Stimulated activated CD8-positive, alpha-beta memory T cell treated with anti-CD3 and anti-CD28 coated beads, Interleukin-4, amount 100 ng/mL, for 24 hours (primary cell): ENCODE measurements at regions not wholly inside any gene's neighbourhood (a gene's known extent, or its start where the extent isn't known, plus 50 kb on each side); places are given as distances from the start of the nearest gene placed in this dataset.
"Not testable (repeated sequence)": the region's sequence is repeated elsewhere in the genome, so short reads cannot be mapped to it uniquely, and the experiment has no call there.

Experiments
- DNase-seq: peaks from one replicate; pipeline ENCODE4 v3.0.0-alpha.2; 2020; ENCODE audit warnings: low read depth

DNA sequence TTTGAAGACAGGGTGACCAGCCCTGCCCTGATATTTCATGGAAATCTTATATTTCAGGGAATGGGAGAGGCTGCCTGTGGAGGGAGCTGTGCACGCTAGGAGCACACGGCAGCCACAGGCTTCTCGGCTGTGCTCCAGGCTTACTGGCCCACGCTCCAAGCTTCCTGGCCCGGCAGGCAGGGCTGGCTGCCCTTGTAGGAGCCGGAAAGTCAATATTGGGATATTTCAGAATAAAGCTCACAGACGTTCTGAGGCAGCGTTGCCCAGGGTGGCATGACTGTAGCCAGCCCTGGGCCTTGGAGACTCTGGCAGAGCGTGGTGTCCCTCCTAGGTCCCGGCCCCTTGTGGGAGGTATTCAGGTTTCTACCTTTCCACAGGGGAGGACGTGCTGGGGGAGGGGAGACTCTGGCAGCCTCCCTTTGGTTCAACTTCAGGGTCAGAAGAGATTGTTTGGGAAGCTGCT is 95.6 kb downstream of the NPIPB11 start:
- no peak for DNase-seq

DNA sequence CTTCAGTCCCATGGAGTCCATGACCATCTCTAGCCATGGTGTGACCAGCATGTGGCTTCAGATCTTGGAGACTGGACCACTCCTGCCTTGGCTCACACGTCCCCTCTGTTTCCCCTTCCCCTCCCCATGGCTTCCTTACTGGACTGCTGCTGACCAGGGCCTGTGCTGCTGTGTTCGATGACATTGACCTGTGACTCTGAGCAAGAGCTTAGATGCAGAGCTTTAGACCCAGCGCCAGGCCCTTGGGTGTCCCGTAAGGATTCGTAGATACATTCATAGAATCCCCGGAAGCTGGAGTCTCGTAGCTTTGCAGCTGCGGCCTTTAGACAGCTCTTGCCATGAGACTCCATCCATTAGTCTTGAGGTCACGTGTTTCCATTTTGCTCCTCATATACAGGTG is 96.3 kb downstream of the NPIPB11 start:
- not testable (repeated sequence) for DNase-seq

DNA sequence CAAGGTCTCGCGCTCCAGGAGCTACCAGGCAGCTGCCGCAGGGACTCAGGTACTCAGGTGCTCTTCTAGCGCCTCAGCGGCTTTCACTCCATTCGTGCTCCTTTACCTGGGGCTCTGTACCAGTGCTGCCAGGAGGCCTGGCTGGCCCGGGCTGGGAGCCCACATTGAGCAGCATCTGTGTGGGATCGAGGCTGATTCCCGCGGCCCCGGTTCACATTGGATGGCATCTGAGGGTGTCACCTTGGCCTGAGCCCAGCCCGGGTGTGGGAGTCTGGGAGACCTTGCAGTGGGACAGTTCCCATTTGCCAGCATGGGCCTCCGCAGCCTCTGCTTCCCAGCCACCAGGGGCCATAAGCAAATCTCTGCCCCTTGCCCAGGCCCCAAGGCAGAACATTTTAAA is 96.9 kb downstream of the NPIPB11 start:
- DNase-seq = not testable (repeated sequence)

DNA sequence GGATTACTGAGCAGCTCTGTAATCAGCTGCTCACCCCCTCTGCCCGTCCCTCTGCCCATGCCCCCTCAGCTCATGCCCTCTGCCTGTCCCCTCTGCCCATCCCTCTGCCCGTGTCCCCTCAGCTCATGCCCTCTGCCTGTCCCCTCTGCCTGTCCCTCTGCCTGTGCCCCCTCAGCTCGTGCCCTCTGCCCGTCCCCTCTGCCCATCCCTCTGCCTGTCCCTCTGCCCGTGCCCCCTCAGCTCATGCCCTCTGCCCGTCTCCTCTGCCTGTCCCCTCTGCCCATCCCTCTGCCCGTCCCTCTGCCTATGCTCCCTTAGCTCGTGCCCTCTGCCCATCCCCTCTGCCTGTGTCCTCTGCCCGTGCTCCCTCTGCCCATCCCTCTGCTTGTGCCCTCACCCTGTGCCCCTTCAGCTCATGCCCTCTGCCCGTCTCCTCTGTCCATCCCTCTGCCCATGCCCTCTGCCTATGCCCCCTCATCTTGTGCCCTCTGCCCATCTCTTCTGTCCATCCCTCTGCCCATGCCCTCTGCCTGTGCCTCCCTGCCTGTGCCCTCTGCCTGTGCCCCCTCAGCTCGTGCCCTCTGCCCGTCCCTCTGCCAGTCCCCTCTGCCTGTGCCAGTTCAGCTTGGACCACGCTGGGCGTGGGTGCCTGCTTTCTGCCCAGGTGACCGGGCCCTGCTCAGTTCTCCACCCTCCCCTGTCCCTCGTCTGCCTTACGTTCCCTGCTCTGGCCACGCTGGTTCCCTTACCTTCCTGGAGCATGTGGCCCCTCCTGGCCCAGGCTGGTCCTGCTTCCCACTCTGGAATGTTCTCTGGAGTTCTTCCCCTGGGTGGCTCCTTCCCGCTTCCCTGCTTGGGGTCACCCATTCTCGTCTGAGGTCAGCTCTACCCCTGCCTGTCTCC is 97.6 kb downstream of the NPIPB11 start:
- no peak for DNase-seq

DNA sequence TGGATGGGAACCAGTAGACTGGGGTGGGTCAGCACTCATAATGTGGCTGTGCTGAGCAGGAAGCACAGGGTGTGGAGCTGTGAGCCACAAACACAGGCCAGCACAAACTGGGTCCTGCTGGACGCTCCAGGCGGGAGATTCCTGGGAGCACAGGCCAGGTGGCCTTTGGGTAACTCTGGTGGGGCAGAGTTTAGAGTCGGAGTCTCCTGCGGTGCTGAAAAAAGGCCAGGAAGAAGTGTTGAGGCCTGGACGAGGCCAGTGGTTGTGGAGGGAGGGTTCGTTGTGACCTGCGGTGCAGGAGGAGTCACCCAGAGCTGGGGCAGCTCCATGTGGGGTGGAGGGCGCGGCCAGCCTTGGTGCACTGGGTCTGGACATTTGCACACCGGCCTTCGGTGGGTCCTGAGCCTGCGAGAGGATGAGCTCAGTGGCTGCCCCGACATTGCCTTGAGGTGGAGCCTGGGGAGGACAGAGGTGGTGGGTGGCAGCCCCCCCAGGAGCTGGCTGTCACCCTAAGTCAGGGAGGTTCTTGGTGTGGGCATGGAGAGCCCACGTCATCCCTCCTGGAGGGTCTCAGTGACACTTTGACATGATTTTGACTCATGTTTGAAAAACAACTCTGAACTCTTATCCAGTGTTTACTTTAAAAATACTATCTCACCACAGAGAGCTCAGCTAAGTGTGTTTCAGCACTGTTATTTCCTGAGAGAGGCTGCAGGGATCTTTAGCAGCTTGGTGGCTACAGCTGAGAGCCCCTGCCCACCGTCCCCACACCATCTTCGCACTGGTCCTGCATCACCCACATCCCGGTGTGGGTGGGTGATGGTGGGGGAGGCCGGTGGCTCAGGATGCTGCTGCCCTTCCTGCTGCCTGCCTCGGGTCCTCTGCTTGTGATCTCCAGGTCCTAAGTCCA is 98.7 kb downstream of the NPIPB11 start:
- DNase-seq = no peak

DNA sequence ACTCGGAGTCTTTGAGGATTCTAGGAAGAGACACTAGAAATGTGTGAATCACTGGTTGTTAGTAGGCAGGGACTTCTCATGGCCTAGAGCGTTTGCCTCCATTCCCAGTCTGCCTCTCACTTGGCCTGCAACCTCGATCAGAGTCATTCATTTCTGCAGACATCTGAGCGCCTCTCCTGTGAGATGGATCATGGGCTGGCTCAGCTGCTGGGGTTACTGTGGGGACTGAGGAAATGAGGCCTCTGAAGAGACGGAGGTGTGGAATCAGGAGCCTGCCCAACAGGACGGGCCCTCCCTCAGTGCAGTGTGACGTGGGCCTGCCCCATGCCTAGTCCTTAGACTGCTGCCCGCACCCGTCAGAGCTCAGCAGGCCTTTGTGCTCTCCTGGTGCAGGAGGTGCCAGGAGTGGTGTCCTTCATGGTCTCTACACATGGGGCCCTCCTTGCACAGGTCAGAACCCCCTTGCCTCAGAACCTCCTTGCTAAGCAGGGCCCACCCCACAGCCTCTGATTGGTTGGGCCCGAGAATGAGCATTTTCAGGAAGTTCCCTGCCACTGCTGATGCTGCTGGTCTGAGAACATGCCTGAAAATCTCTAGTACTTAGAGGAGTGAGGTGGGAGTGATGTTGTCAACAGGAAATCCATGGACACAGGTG is 99.4 kb downstream of the NPIPB11 start:
- DNase-seq = no peak

DNA sequence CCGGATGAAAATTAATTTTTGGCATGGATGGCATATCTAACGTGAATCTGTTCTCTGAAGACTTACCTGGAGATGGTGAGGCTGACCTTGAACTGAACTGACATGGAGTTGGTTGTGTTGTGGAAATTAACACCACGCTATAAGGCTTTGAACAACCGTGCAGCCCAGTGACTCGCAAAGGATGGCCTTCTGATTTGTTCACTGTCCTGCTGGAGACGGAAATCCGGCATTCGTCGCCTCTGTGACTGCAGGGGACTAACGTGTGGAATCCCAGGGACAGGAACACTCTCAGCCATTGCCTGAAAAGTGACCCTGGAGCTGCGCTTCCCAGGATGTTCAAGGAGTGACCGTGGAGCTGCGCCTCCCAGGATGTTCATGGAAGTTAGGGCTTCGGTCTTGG is 100.3 kb downstream of the NPIPB11 start:
- no peak for DNase-seq

DNA sequence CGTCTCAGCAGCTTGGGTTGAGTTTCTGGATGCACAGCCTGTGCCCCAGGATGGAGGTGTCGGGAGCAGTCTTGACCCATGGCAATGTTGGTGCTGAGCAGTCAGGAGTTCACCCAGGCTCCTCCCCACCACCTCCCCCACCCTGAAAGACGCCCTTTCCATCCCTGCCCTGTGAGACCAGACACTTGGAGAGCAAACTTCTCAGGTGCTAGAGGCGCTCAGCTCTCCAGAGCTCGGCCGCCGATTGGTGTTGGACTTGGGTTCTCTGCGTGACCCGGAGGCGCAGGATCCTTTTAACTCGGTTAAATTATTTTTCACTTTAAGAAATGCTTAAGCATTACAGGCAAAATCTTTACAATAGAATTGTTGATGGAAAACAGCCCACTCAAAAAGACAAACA is 101.5 kb downstream of the NPIPB11 start:
- DNase-seq = not testable (repeated sequence)

DNA sequence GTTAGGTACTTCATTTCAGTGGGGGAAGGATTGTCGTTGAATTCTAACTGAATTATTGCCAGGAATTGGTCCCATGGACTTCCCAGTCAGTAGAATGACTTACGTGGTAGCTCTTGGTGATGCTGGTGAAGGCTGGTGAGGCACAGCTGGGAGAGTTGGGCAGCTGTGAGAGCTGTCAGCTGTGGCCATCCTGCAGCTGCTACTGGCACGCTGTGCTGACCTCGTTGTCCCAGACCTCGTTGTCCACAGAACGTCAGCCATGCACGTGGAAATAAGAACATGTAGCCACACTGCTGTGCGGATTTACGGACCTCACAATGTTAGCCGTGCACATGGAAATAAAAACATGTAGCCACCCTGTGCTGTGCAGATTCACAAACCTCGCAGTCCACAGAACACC is 102.3 kb downstream of the NPIPB11 start:
- no peak for DNase-seq

DNA sequence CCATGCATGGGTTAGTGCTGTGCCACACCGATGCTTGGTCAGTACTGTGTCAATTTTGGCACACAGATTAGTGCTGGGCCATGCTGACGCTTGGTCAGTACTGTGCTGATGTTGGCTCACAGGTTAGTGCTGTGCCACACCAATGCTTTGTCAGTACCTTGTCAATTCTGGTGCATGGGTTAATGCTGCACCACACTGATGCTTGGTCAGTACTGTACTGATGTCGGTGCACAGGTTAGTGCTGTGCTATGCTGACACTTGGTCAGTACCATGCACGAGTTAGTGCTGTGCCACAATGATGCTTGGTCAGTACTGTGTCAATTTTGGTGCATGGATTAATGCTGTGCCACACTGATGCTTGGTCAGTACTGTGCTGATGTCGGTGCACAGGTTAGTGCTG is 103.0 kb downstream of the NPIPB11 start:
- no peak for DNase-seq

DNA sequence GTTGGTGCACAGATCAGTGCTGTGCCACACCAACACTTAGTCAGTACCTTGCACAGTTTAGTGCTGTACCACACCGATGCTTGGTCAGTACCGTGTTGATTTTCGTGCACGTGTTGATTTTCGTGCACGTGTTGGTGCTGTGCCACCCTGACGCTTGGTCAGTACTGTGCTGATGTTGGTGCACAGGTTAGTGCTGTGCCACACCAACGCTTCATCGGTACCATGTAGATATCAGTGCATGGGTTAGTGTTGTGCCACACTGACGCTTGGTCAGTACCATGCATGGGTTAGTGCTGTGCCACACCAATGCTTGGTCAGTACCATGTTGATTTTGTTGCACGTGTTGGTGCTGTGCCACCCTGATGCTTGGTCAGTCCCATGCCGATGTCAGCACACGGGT is 103.5 kb downstream of the NPIPB11 start:
- no peak for DNase-seq

DNA sequence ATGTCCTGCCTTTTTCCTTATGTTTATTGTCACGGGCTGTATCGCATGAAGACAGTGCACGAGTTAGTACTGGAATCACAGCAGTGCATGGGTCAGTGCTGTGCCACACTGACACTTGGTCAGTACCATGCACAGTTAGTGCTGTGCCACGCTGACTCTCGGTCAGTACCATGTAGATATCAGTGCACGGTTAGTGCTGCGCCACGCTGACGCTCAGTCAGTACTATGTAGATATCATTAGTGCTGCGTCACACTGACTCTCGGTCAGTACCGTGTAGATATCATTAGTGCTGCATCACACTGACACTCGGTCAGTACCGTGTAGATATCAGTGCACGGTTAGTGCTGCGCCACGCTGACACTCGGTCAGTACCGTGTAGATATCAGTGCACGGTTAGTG is 104.1 kb downstream of the NPIPB11 start:
- DNase-seq = not testable (repeated sequence)

DNA sequence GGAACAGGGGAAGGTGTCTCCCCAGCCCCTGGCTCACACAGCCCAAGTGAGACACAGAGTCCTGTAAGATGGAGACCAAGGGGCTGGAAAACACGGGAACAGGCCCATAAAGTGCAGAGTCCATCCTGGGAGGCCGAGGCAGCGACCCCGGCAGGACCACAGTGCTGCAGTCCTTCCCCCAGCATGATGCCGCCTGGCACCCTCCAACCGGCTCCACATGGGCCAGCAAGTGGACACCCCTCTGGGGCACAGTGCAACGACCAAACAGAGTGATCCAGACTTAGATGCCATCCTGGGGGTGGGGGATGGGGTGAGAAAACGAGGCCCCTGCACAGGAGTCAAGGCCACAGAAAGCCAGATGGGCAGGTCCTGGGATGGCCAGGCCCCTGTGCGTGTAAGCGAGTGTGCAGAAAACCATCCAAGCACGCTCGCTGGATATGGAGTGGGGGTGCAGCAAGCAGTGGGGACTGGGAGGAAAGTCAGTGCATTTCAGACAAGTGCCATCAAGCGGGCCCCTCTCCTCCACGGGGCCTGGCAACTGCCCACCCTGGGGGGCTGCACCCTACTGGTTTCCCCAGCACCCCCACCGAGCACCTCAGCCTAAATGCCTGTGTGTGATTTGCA is 104.7 kb downstream of the NPIPB11 start:
- not testable (repeated sequence) for DNase-seq

DNA sequence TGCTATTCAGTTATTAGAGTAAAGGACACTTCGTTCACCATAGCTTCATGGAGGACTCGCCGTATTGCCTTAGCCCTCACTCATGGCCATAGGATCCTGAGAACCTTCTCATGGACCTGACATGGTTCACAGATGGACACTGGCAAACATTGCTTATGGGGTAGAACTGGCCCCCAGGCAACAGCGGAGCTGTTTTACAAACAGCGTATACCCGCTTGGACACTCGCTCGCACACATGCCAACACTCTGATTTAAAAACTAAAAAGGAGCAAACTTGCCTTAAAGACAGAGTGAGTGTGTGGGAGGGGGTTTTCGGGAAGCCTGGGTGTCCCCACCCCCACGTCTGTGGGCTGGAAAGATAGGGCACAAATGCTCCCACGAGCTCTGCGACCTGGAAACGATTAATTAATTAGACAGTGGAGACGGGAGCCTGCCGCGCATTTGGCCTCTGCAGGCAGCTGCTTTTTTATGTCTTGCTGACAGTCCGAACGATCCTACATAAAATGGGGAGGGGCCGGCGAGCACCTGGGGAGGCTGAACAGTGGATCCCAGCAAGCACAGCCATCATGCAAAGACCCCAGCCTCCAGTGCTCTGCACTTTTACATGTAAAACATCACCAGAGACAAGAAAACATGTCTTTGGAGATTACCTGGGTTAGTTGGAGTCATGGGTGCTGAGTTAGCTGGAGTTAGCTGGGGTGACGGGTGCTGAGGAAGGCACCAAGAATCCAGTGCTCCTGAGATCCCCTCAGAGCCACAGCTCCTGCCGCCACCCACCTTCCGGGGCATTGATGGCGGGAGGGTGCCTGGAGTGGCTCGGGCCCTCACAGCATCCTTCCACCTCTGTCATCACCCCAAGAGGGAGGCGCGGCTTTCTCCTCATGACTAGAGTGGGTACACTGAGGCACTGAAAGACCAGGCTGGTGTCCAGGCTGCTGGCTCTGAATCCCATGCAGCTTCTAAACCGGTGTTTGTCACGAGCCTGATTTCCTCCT is 105.7 kb downstream of the NPIPB11 start:
- DNase-seq = not testable (repeated sequence)

DNA sequence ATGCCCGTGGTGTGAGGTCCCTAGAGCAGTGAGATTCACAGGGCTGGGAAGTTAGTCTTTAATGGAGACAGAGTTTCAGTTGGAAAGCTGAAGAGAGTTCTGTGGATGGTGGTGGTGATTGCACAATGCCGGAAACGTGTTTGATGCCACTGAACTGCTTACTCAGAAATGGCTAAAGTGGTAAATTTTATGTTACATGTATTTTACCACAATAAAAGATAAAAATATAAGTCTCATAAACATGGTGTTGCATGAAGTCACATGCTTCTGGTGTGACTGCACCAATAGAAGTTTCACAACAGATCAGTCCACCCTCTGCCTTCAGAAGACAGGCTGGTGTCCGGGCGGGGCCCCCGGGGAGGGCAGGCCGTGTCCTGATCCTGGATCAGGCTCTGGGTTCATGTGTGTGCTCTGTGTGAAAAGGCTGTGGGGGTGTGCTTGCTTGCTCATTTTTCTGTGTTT is 106.5 kb downstream of the NPIPB11 start:
- not testable (repeated sequence) for DNase-seq

DNA sequence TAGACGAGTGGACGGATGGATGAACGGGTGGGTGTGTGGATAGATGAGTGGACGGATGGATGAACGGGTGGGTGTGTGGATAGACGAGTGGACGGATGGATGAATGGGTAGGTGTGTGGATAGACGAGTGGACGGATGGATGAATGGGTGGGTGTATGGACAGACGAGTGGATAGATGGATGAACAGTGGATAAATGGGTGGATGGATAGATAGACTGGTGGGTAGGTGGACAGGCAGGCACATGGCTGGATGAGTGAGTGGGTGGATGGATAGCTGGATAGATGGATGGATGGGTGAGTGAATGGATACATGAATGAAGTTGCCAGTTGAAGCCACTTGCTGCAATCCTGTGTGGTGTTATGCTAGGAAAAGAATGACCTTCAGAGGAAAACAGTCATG is 107.5 kb downstream of the NPIPB11 start:
- DNase-seq = not testable (repeated sequence)

DNA sequence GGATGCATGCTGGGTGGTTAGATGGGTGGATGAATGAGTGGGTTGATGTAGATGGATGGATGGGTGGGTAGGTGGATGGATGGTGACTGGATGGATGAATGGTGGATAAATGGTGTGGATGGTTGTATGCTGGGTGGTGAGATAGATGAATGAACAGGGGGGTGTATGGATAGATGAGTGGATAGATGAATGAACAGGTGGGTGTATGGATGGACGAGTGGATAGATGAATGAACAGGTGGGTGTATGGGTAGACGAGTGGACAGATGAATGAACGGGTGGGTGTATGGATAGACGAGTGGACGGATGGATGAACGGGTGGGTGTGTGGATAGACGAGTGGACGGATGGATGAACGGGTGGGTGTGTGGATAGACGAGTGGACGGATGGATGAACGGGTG is 108.2 kb downstream of the NPIPB11 start:
- DNase-seq = not testable (repeated sequence)

DNA sequence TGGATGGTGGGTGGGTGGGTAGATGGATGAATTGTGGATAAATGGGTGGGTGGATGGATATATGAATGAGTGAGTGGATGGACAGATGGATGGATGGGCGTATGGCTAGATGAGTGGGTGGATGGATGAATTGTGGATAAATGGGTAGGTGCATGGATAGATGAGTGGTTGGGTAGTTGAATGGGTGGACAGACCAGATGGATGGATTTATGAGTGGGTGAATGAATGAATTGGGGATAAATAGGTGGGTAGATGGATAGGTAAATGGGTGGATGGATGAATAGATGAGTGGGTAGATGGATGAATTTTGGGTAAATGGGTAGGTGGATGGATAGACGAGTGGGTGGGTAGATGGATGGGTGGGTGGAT is 108.7 kb downstream of the NPIPB11 start:
- DNase-seq = not testable (repeated sequence)

DNA sequence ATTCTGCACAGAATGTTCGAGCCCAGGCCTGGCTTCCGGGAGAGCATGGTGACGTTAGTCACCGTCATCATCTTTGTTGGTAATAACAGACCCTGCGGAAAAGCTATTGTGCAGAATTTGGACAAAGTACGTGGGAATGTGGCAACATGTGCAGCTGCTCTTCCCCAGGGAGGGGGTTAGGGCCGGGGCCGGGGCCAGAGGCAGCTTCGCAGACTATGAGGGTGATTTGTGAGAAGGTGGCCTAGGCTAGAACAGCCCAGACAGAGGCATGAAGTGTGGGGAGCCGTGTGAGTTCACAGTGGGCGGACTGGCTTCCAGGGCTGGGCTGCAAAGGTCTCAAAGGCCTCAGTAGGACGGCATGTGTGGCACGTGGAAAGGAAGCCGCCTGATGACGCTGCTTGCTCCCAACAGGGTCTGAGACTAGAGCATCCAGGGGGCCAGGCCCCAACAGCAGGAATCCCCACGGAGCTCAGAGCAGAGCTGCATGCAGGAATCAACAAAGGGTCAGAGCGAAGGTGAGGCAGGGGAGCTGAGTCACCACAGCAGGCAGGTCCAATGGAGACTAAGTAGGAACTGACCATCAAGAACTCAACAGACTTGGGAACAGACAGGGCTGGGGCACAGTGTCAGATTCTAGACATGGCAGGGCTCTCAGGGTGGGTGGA is 109.2 kb downstream of the NPIPB11 start:
- not testable (repeated sequence) for DNase-seq

DNA sequence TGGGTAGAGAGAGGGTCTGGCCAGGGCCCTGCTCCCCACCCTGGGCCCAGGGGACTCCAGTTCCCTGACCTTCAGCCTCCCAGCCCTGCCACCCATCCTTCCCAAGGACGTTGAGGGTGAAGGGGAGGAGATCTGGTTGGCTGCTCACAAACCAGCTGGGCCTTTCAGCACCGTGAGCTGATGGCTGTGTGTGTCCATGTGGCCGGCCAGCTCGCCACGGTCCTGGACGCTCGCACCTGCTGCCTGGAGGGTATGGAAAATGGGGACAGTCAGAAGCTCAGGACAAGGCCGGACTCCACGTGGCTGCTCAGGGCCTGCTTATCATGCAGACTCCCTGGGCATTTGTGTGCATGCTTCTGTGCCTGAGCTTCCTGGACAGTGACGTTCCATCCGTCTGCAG is 110.3 kb downstream of the NPIPB11 start:
- not testable (repeated sequence) for DNase-seq
